ENCODE measurements at regions not wholly inside any gene's neighbourhood (a gene's known extent, or its start where the extent isn't known, plus 50 kb on each side); places are given as distances from the start of the nearest gene placed in this dataset.

- TF ChIP-seq CTCF (IDR thresholded peaks at IDR 0.05) = no peak
- no peak for TF ChIP-seq POLR2A (IDR thresholded peaks at IDR 0.05)
Observed at GRCh38 chr1:81582467-81582986, 218.2 kb upstream of the ADGRL2 start.
